BE2C (cell line): ENCODE measurements at regions not wholly inside any gene's neighbourhood (a gene's known extent, or its start where the extent isn't known, plus 50 kb on each side); places are given as distances from the start of the nearest gene placed in this dataset.

ENCODE experiments used
- DNase-seq: peaks from one replicate; pipeline ENCODE4 v3.0.0-alpha.2; 2020
- H3K27me3 ChIP-seq: fragments of 250-450 bp; sonication (Bioruptor Pico); 2 replicates; pipeline ENCODE4 v1.5.1; 2020; ENCODE audit warnings: mild to moderate bottlenecking
- H3K36me3 ChIP-seq: fragments of 250-450 bp; sonication (Bioruptor Pico); 2 replicates; pipeline ENCODE4 v1.5.1; 2020; ENCODE audit warnings: mild to moderate bottlenecking
- H3K4me1 ChIP-seq: fragments of 250-450 bp; sonication (Bioruptor Pico); 2 replicates; pipeline ENCODE4 v1.5.1; 2020
- H3K4me3 ChIP-seq: 2 replicates; pipeline ENCODE4 v1.5.1; 2011; ENCODE audit warnings: low read depth, low read length
- H3K9me3 ChIP-seq: fragments of 250-450 bp; sonication (Bioruptor Pico); 2 replicates; pipeline ENCODE4 v1.5.1; 2020
- CTCF ChIP-seq: IDR thresholded peaks from 2 replicates; pipeline ENCODE4 v1.5.1; 2012; ENCODE audit warnings: mild to moderate bottlenecking, low read depth, low read length

GRCh38 chr18:72368308-72368707, 175.8 kb downstream of the CBLN2 start:
- H3K4me3 ChIP-seq = no peak overlapping the region
- no peak for DNase-seq
- no peaks in the 10 kb centered on the region for H3K36me3 ChIP-seq
- TF ChIP-seq CTCF = no peak
- H3K27me3 ChIP-seq = no peaks in the 10 kb centered on the region
- H3K4me1 ChIP-seq = no peaks in the 10 kb centered on the region
- no peaks in the 10 kb centered on the region for H3K9me3 ChIP-seq

GRCh38 chr18:72360634-72361033, 183.5 kb downstream of the CBLN2 start:
- Histone ChIP-seq H3K4me3 (no peak overlapping the region), H3K4me1 (no peaks in the 10 kb centered on the region), H3K9me3 (no peaks in the 10 kb centered on the region), H3K36me3 (no peaks in the 10 kb centered on the region), H3K27me3 (no peaks in the 10 kb centered on the region)
- DNase-seq = no peak
- no peak for TF ChIP-seq CTCF

- no peak for DNase-seq
- no peak for TF ChIP-seq CTCF
- Histone ChIP-seq H3K4me1 (no peaks in the 10 kb centered on the region), H3K27me3 (no peaks in the 10 kb centered on the region), H3K4me3 (no peak overlapping the region), H3K9me3 (no peaks in the 10 kb centered on the region), H3K36me3 (no peaks in the 10 kb centered on the region)
Measured at GRCh38 chr18:72342933-72343332, 201.2 kb downstream of the CBLN2 start.

GRCh38 chr18:72339976-72340375, 204.2 kb downstream of the CBLN2 start:
- H3K4me1 ChIP-seq = no peaks in the 10 kb centered on the region
- no peak overlapping the region for H3K4me3 ChIP-seq
- H3K9me3 ChIP-seq = no peaks in the 10 kb centered on the region
- no peaks in the 10 kb centered on the region for H3K27me3 ChIP-seq
- DNase-seq = no peak
- TF ChIP-seq CTCF = no peak
- no peaks in the 10 kb centered on the region for H3K36me3 ChIP-seq

DNA sequence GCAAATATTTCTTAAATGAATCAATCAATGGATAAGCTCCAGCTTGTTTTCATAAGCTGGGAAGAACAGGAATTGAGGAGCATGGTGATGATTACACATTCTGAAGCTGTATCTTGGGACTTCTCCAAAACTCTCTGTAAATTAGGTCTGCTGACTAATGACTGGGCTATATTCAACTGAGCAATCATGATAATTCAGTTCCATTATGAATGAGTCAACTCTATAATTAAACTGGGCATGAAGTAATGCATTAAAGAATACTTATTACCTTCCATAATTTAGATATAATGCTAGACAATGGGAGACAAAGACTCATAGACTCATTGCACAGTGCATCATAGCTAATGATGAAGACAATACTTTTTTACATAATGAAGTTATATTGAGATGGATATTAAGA, 207.4 kb downstream of the CBLN2 start:
- no peak for TF ChIP-seq CTCF
- H3K9me3 ChIP-seq = no peaks in the 10 kb centered on the region
- no peaks in the 10 kb centered on the region for H3K27me3 ChIP-seq
- H3K4me1 ChIP-seq = no peaks in the 10 kb centered on the region
- no peaks in the 10 kb centered on the region for H3K36me3 ChIP-seq
- H3K4me3 ChIP-seq = no peak overlapping the region
- no peak for DNase-seq

DNA sequence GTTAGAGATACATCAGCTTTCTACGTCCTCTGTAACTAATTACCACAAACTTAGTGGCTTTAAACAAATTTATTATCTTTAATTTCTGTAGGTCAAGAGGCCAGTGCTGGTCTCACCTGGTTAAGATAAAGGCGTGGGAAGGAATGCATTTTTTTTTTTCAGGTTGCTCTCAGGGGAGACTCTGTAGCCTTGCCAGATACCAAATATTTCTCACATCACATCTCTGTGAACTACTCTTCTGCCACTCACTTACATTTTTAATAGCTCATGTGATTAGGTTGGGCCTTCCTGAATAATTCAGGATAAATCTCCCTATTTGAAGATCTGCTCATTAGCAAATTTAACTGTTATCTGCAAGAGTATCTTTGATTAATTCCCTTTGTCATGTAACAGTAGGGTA, 214.6 kb downstream of the CBLN2 start:
- no peaks in the 10 kb centered on the region for H3K9me3 ChIP-seq
- no peaks in the 10 kb centered on the region for H3K27me3 ChIP-seq
- no peak for DNase-seq
- no peaks in the 10 kb centered on the region for H3K36me3 ChIP-seq
- no peak overlapping the region for H3K4me3 ChIP-seq
- TF ChIP-seq CTCF = no peak
- H3K4me1 ChIP-seq = no peaks in the 10 kb centered on the region
